ENCODE measurements at regions not wholly inside any gene's neighbourhood (a gene's known extent, or its start where the extent isn't known, plus 50 kb on each side); places are given as distances from the start of the nearest gene placed in this dataset.
"Not testable (repeated sequence)": the region's sequence is repeated elsewhere in the genome, so short reads cannot be mapped to it uniquely, and the experiment has no call there.

GRCh38 chr7:152522571-152523067 is 86.8 kb upstream of the KMT2C start:
- peak overlapping the region; percentile 14 for H3K4me3 ChIP-seq (ENCODE audit: low read depth, low read length)
- no peak for TF ChIP-seq CTCF (conservative IDR thresholded peaks at IDR 0.05; ENCODE audit: low read depth, low read length)
- DNase-seq (ENCODE audit: low read depth): peak; percentile 46

DNA sequence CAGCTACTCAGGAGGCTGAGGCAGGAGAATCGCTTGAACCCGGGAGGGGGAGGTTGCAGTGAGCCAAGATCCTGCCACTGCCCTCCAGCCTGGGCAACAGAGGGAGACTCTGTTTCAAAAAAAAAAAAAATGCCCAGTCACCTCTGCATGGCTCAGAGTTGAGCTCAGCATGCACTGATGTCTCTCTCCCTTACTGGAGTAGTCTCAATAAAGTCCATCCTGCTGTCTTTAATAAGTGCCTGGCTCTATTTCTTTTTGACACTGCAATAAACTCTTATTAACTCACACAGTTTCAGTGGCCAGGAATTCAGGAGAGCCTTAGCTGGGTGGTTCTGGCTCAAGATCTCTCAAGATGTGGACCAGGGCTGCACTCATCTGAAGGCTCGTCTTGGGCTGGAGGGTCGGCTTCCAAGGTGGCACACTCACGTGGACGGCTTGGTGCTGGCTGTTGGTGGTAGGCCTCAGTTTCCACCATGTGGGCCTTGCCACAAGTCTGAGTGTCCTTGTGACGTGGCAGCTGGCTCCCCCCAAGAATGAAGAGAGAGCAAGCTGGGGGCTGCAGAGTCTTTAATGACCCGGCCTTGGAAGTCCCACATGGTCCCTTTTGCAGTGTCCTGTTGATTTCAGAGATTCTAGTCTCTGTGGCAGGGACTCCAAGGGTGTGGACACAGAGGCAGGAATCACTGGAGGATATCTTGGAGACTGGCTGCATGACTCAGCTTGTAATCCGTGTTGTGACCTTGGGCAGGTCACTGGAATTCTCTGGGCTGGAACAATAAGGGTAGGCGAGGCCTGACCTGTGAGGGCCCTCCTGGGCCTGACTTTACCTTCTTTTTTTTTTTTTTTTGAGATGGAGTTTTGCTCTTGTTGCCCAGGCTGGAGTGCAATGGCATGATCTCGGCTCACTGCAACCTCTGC is 85.9 kb upstream of the KMT2C start:
- H3K4me3 ChIP-seq (ENCODE audit: low read depth, low read length): no peak overlapping the region
- peak; percentile 11 for DNase-seq (ENCODE audit: low read depth)
- no peak for TF ChIP-seq CTCF (conservative IDR thresholded peaks at IDR 0.05; ENCODE audit: low read depth, low read length)

DNA sequence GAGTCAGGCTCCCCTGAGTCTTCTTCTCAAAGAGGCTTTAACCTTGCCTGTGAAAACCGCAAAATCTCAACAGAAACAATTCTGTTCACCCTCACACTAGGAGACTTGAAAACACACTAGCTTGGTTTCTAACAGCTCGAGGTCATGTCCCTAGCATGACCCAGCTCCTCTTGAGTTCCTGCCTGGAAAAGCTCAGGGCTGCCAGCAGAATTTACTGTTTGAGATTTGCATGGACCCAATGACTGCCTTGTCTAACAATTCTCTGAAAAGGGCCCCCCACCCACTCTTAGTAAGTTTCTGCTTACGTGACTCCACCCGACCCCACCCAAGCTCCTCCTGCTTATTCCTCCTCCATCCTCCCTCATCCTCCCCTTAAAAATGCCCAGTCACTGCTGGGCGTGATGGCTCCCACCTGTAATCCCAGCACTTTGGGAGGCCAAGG is 85.1 kb upstream of the KMT2C start:
- no peak for TF ChIP-seq CTCF (conservative IDR thresholded peaks at IDR 0.05; ENCODE audit: low read depth, low read length)
- peak; percentile 74 for DNase-seq (ENCODE audit: low read depth)
- H3K4me3 ChIP-seq (ENCODE audit: low read depth, low read length): no peak overlapping the region

GRCh38 chr7:152519290-152519689 is 83.5 kb upstream of the KMT2C start:
- DNase-seq (ENCODE audit: low read depth): no peak
- H3K4me3 ChIP-seq (ENCODE audit: low read depth, low read length): no peak overlapping the region
- TF ChIP-seq CTCF (conservative IDR thresholded peaks at IDR 0.05; ENCODE audit: low read depth, low read length): no peak

DNA sequence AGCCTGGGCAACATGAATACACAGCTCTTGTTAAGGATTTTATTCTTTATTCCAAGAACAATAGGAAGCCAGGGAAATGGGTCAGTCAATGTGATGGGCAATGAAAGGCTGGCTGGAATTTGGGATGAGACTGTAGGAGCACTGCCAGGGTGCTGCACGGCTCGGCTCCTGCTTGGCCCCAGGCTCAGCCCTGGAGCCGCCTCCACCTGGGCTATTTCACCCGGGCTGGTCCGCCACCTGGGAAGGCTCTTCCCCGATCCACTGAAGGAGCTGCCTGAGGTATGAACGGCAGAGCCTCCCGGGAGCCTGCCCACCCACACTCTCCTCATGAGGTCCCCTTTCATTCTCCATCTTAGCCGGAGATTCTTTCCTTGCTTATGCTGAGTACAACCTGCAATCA is 80.4 kb upstream of the KMT2C start:
- no peak for DNase-seq (ENCODE audit: low read depth)
- H3K4me3 ChIP-seq (ENCODE audit: low read depth, low read length): no peak overlapping the region
- no peak for TF ChIP-seq CTCF (conservative IDR thresholded peaks at IDR 0.05; ENCODE audit: low read depth, low read length)

DNA sequence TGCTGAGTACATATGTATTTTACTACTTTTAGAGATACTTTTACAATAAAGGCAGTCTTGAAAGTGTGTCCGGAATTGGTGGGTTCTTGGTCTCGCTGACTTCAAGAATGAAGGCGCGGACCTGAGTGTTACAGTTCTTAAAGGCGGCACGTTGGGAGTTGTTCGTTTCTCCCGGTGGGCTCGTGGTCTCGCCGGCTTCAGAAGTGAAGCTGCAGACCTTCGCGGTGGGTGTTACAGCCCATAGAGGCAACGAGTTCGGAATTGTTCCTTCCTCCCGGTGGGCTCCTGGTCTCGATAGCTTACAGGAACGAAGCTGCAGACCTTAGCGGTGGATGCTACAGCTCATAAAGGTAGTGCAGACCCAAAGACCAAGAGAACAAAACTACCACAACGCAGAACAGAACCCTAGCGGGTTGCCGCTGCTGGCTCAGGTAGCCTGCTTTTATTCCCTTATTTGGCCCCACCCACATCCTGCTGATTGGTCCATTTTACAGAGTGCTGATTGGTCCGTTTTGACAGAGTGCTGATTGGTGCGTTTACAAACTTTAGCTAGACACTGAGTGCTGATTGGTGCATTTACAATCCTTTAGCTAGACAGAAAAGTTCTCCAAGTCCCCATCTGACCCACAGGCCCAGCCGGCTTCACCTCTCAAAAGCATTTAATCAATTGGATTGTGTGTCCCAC is 79.6 kb upstream of the KMT2C start:
- DNase-seq (ENCODE audit: low read depth); H3K4me3 ChIP-seq (ENCODE audit: low read depth, low read length): not testable (repeated sequence)

DNA sequence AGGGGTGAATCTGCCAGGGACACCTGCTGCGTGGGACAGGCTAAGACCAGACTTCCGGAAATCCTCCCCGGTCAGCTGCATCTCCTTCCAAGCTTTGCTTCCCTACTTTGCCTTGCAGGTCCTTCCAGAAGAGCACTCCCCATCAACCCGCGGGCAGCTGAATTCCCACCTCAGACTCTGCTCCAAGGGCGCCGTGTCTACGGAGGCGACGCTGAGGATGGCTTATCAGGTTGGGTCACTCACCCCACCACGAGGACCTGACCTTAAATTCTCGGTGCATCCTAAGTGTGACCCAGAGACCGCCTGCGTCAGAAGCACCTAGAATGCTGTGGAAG is 78.9 kb upstream of the KMT2C start:
- no peak overlapping the region for H3K4me3 ChIP-seq (ENCODE audit: low read depth, low read length)
- no peak for TF ChIP-seq CTCF (conservative IDR thresholded peaks at IDR 0.05; ENCODE audit: low read depth, low read length)
- no peak for DNase-seq (ENCODE audit: low read depth)

Measured in choroid plexus epithelial cell (primary cell).